ENCODE measurements at regions not wholly inside any gene's neighbourhood (a gene's known extent, or its start where the extent isn't known, plus 50 kb on each side); places are given as distances from the start of the nearest gene placed in this dataset.
A peak's percentile ranks its signal among the peaks of the same experiment; 100 is the strongest.

GRCh38 chr18:49682173-49682802, 120.4 kb downstream of the LIPG start:
- WGBS, 5 donors = 65 to 84% (median 75%) methylated on average over 8 of the region's 8 CpGs
- Histone ChIP-seq H3K9me3 (no peaks in the 10 kb centered on the region), H3K27ac (no peak overlapping the region), H3K36me3 (no peaks in the 10 kb centered on the region), H3K27me3 (replicated peaks in 1 of 7) (no peaks in the 10 kb centered on the region), H3K4me1 (no peaks in the 10 kb centered on the region), H3K4me3 (no peak overlapping the region)
- intact Hi-C loops (cut with DNase I; ENCODE audit: low total_unique reads) = no loop called here
- TF ChIP-seq, protein P1, sequence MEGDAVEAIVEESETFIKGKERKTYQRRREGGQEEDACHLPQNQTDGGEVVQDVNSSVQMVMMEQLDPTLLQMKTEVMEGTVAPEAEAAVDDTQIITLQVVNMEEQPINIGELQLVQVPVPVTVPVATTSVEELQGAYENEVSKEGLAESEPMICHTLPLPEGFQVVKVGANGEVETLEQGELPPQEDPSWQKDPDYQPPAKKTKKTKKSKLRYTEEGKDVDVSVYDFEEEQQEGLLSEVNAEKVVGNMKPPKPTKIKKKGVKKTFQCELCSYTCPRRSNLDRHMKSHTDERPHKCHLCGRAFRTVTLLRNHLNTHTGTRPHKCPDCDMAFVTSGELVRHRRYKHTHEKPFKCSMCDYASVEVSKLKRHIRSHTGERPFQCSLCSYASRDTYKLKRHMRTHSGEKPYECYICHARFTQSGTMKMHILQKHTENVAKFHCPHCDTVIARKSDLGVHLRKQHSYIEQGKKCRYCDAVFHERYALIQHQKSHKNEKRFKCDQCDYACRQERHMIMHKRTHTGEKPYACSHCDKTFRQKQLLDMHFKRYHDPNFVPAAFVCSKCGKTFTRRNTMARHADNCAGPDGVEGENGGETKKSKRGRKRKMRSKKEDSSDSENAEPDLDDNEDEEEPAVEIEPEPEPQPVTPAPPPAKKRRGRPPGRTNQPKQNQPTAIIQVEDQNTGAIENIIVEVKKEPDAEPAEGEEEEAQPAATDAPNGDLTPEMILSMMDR (IDR thresholded peaks at IDR 0.05 in 8 of 11, conservative IDR thresholded peaks at IDR 0.05 in 3 of 11) = no peak
- TF ChIP-seq POLR2A (IDR thresholded peaks at IDR 0.05) (no peak), POLR2AphosphoS5 (IDR thresholded peaks at IDR 0.05) (no peak)
- no peak for DNase-seq

DNA sequence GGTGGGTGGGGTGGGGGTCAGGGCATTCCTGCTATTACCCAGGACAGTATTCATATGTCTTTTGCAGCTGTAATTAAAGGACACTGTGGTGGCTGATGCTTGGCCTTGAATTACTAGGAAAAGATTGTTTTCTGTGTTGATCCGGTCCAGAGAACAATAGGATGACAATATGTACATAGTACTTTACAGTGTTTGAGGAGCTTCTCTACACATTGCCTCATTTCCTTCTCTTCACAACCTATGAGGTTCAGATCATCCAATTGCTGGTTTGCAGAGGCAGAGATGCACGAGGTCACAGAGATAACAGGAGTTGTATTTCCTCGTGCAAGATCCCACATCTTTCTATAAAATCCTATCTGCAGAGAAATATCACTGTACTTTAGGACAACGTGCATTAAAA, 119.5 kb downstream of the LIPG start:
- Histone ChIP-seq H3K27ac (no peak overlapping the region), H3K4me3 (no peak overlapping the region), H3K9me3 (no peaks in the 10 kb centered on the region), H3K36me3 (no peaks in the 10 kb centered on the region), H3K4me1 (no peaks in the 10 kb centered on the region), H3K27me3 (replicated peaks in 1 of 7) (no peaks in the 10 kb centered on the region)
- WGBS, 5 donors = 61 to 77% (median 69%) methylated on average over 4 of the region's 4 CpGs
- no peak for TF ChIP-seq POLR2AphosphoS5 (IDR thresholded peaks at IDR 0.05)
- TF ChIP-seq POLR2A (IDR thresholded peaks at IDR 0.05) = no peak
- TF ChIP-seq, protein P1 (IDR thresholded peaks at IDR 0.05 in 8 of 11, conservative IDR thresholded peaks at IDR 0.05 in 3 of 11) = no peak
- intact Hi-C loops (cut with DNase I; ENCODE audit: low total_unique reads) = no loop called here
- no peak for DNase-seq

DNA sequence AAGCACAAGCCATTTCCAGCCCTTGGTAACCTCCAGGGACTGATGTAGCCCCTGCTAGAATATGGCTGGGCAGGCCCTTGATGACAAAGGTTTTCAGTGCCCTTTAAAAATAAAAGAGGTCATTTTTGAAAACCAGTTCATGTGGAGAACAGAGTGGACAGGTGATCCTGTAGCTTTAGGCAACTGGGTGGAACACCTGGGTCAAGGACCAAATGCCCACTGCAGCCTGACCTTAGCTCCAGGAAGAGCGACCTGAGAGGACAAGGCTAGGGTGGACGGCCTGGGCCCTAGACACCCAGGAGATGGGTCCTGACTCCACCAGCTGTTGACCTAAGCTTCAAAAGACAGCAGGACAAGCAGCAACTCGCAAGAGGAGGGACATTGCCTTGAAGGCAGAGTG, 116.6 kb downstream of the LIPG start:
- peak overlapping the region in 5 of 8 donors; percentile 29 to 65 (median 49) for H3K27ac ChIP-seq
- H3K4me3 ChIP-seq = no peak overlapping the region
- H3K36me3 ChIP-seq = no peaks in the 10 kb centered on the region
- WGBS, 5 donors = 70 to 92% (median 74%) methylated on average over 2 to 3 of the region's 3 CpGs
- no peaks in the 10 kb centered on the region for H3K9me3 ChIP-seq
- H3K4me1 ChIP-seq = no peaks in the 10 kb centered on the region
- DNase-seq = no peak
- H3K27me3 ChIP-seq (replicated peaks in 1 of 7) = peaks cover 0 to 3% (median 0%) of the 10 kb centered on the region in 7 donors
- no peak for TF ChIP-seq POLR2AphosphoS5 (IDR thresholded peaks at IDR 0.05)
- TF ChIP-seq, protein P1 (IDR thresholded peaks at IDR 0.05 in 8 of 11, conservative IDR thresholded peaks at IDR 0.05 in 3 of 11) = no peak
- TF ChIP-seq POLR2A (IDR thresholded peaks at IDR 0.05) = no peak
- intact Hi-C loops (cut with DNase I; ENCODE audit: low total_unique reads) = no loop called here

DNA sequence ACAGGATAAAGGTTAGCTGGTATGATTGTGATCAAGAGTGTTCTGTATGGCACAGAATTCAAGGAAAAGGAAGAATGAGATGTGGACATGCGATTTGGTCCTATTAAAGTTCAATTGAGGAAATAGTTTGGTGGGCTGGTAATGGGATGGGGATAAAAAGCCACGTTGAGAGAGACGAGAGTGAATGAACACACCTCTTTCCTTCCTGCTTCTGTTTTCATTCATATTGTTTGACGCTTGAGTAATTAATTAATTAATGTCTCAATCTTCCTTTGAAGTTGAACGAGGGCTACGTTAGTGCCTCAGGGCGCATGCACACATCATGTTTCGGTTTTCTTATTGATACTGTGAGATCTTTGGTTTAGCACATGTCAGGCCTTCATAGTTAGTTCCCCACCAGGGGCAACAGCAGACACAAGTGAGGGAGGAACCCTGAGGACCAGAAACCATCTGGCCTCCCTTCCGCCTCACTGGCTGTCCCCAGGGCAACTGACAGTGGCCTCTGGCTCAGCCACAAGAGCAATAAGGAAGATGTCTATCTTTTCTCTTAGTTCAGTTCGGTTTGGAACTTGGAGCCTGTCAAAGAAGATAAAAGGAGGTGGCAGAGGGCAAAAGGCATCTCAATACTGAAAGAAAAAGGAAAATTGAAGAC, 116.0 kb downstream of the LIPG start:
- intact Hi-C loops (cut with DNase I; ENCODE audit: low total_unique reads) = no loop called here
- WGBS, 5 donors = 47 to 56% (median 49%) methylated on average over 10 of the region's 10 CpGs
- no peak for DNase-seq
- Histone ChIP-seq H3K9me3 (no peaks in the 10 kb centered on the region), H3K4me1 (no peaks in the 10 kb centered on the region), H3K27ac (peak overlapping the region in 4 of 8 donors; percentile 29 to 65 (median 53)), H3K4me3 (no peak overlapping the region), H3K27me3 (replicated peaks in 1 of 7) (peaks cover 0 to 6% (median 0%) of the 10 kb centered on the region in 7 donors), H3K36me3 (no peaks in the 10 kb centered on the region)
- TF ChIP-seq, protein P1 (IDR thresholded peaks at IDR 0.05 in 8 of 11, conservative IDR thresholded peaks at IDR 0.05 in 3 of 11) = no peak
- peak in 2 of 3 donors; percentile 41 to 42 for TF ChIP-seq POLR2AphosphoS5 (IDR thresholded peaks at IDR 0.05)

Measured in spleen (tissue), 11 donors.